ENCODE measurements at regions not wholly inside any gene's neighbourhood (a gene's known extent, or its start where the extent isn't known, plus 50 kb on each side); places are given as distances from the start of the nearest gene placed in this dataset.

GRCh38 chr10:52566471-52567246 is 205.9 kb downstream of the MBL2 start:
- peak; percentile 47 for TF ChIP-seq CTCF (IDR thresholded peaks at IDR 0.05; ENCODE audit: insufficient read depth, low read depth, low read length)
- no peak for TF ChIP-seq EZH2 (IDR thresholded peaks at IDR 0.05; ENCODE audit: insufficient read depth, low read length)

Data from astrocyte (in vitro differentiated cells and primary cell).